ENCODE measurements at regions not wholly inside any gene's neighbourhood (a gene's known extent, or its start where the extent isn't known, plus 50 kb on each side); places are given as distances from the start of the nearest gene placed in this dataset.

DNA sequence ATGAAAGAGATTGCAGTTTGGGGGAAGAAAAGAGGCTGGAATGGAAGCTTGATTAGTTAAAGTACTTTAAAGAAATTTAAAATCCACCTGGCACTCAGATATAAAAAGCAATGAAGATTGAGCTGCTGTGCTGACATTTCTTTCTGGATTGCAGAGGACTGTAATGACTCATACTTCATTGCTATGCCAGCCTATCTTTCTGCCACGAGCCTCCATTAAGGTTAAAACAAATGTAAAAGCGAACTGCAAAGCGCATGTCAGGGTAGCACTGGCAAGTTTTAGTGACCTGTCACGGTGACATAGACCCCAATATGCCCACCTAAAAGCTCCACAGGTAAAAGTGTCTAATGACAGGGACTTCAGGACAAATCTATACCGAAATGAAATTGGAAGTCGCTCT, 449.6 kb downstream of the C6orf118 start:
- TF ChIP-seq POLR2A (IDR thresholded peaks at IDR 0.05) (no peak), CTCF (IDR thresholded peaks at IDR 0.05) (no peak)
